Natural killer cell (primary cell): ENCODE measurements at regions not wholly inside any gene's neighbourhood (a gene's known extent, or its start where the extent isn't known, plus 50 kb on each side); places are given as distances from the start of the nearest gene placed in this dataset.

ENCODE experiments used
- ATAC-seq, 3 donors: fragments of 150-1000 bp in 2 of 3; fragments of 200-7000 bp in 1 of 3; cut with Tn5 transposase; 1 replicate in 1 of 3; 2 replicates in 2 of 3; pipeline ENCODE4 v1.10.0; 2021; ENCODE audit warnings: mild to moderate bottlenecking in 2 of 3, moderate library complexity in 2 of 3
- DNase-seq, 2 donors: peaks; one replicate each; pipeline versions ENCODE4 v3.0.0 to v3.0.0-alpha.2; 2013 to 2021; ENCODE audit warnings: mixed read lengths in 1 of 2
- H3K27ac ChIP-seq: one replicate; pipeline ENCODE4 v1.5.1; 2013; ENCODE audit warnings: mild to moderate bottlenecking, low read length
- H3K27me3 ChIP-seq: one replicate; pipeline ENCODE4 v1.6.1; 2013; ENCODE audit warnings: low read length; ENCODE audit not compliant: control insufficient read depth, insufficient read depth
- H3K36me3 ChIP-seq: one replicate; pipeline ENCODE4 v1.6.1; 2013; ENCODE audit warnings: low read length; ENCODE audit not compliant: control insufficient read depth, insufficient read depth
- H3K4me1 ChIP-seq: one replicate; pipeline ENCODE4 v1.6.1; 2013; ENCODE audit warnings: low read length; ENCODE audit not compliant: control insufficient read depth, insufficient read depth
- H3K4me3 ChIP-seq: one replicate; pipeline ENCODE4 v1.5.1; 2013; ENCODE audit warnings: low read length
- H3K9me3 ChIP-seq: one replicate; pipeline ENCODE4 v1.6.1; 2013; ENCODE audit warnings: low read length; ENCODE audit not compliant: control insufficient read depth, insufficient read depth
- H3K27ac Mint-ChIP-seq, 2 donors: one replicate each; pipeline ENCODE4 v1.8.0; 2022; ENCODE audit warnings: mild to moderate bottlenecking in 2 of 2, mixed read lengths in 2 of 2, moderate library complexity in 1 of 2
- H3K27me3 Mint-ChIP-seq, 2 donors: one replicate each; pipeline ENCODE4 v1.8.0; 2022; ENCODE audit warnings: low read depth in 2 of 2, mixed read lengths in 2 of 2
- H3K36me3 Mint-ChIP-seq: one replicate; pipeline ENCODE4 v1.8.0; 2022; ENCODE audit warnings: mixed read lengths
- H3K4me1 Mint-ChIP-seq, 2 donors: one replicate each; pipeline ENCODE4 v1.8.0; 2022; ENCODE audit warnings: mixed read lengths in 2 of 2
- H3K4me3 Mint-ChIP-seq: one replicate; pipeline ENCODE4 v1.8.0; 2022; ENCODE audit warnings: mild to moderate bottlenecking, moderate library complexity, mixed read lengths
- H3K9me3 Mint-ChIP-seq, 2 donors: one replicate each; pipeline ENCODE4 v1.8.0; 2022; ENCODE audit warnings: mixed read lengths in 2 of 2
- CTCF ChIP-seq: fragments of 200-600 bp; IDR thresholded peaks from one replicate; pipeline ENCODE4 v1.8.0; 2022; ENCODE audit warnings: antibody characterized with exemption
- WGBS: methylation state at CpG from one replicate; pipeline ENCODE4 v1.1.7; 2013; ENCODE audit warnings: missing lambda C conversion rate; ENCODE audit not compliant: insufficient coverage; 5-methylcytosine and 5-hydroxymethylcytosine counted together
- intact Hi-C: fragments of 100-400 bp; cut with micrococcal nuclease; formaldehyde crosslinking; loops from one replicate; pipeline ENCODE4 v1.14.2; 2022

GRCh38 chr2:128551435-128551834, 232.8 kb upstream of the HS6ST1 start:
- no peaks in the 10 kb centered on the region for H3K27me3 Mint-ChIP-seq
- no peaks in the 10 kb centered on the region for H3K4me1 ChIP-seq
- no peak overlapping the region for H3K4me3 Mint-ChIP-seq
- H3K36me3 Mint-ChIP-seq: no peaks in the 10 kb centered on the region
- H3K4me1 Mint-ChIP-seq: no peaks in the 10 kb centered on the region
- intact Hi-C loops: no loop called here
- 94% methylated on average over 7 of the region's 7 CpGs for WGBS
- H3K27ac ChIP-seq: no peak overlapping the region
- peaks cover 0 to 8% of the 10 kb centered on the region in 2 donors for H3K9me3 Mint-ChIP-seq
- no peak for TF ChIP-seq CTCF
- no peak overlapping the region for H3K4me3 ChIP-seq
- H3K9me3 ChIP-seq: no peaks in the 10 kb centered on the region
- H3K27me3 ChIP-seq: no peaks in the 10 kb centered on the region
- ATAC-seq: no peak
- H3K36me3 ChIP-seq: no peaks in the 10 kb centered on the region
- H3K27ac Mint-ChIP-seq: no peak overlapping the region
- DNase-seq: no peak

- no peaks in the 10 kb centered on the region for H3K9me3 Mint-ChIP-seq
- no peak overlapping the region for H3K27ac Mint-ChIP-seq
- ATAC-seq (no peak), DNase-seq (no peak)
- no peak overlapping the region for H3K4me3 Mint-ChIP-seq
- Histone ChIP-seq H3K36me3 (no peaks in the 10 kb centered on the region), H3K4me3 (no peak overlapping the region), H3K9me3 (no peaks in the 10 kb centered on the region), H3K27ac (no peak overlapping the region), H3K27me3 (no peaks in the 10 kb centered on the region), H3K4me1 (no peaks in the 10 kb centered on the region)
- no peaks in the 10 kb centered on the region for H3K27me3 Mint-ChIP-seq
- H3K4me1 Mint-ChIP-seq: no peaks in the 10 kb centered on the region
- TF ChIP-seq CTCF: no peak
- WGBS: 83% methylated on average over 8 of the region's 8 CpGs
- H3K36me3 Mint-ChIP-seq: no peaks in the 10 kb centered on the region
- intact Hi-C loops: no loop called here
Measured at GRCh38 chr2:128552141-128552805, 233.6 kb upstream of the HS6ST1 start.

- 82% methylated on average over 11 of the region's 11 CpGs for WGBS
- no peaks in the 10 kb centered on the region for H3K9me3 ChIP-seq
- Mint-ChIP-seq H3K27ac (no peak overlapping the region), H3K4me1 (no peaks in the 10 kb centered on the region), H3K9me3 (no peaks in the 10 kb centered on the region), H3K27me3 (no peaks in the 10 kb centered on the region), H3K4me3 (no peak overlapping the region), H3K36me3 (no peaks in the 10 kb centered on the region)
- H3K27ac ChIP-seq: no peak overlapping the region
- no peak for TF ChIP-seq CTCF
- intact Hi-C loops: no loop called here
- H3K27me3 ChIP-seq: no peaks in the 10 kb centered on the region
- DNase-seq (no peak), ATAC-seq (no peak)
- no peaks in the 10 kb centered on the region for H3K36me3 ChIP-seq
- H3K4me1 ChIP-seq: no peaks in the 10 kb centered on the region
- no peak overlapping the region for H3K4me3 ChIP-seq
Measured at GRCh38 chr2:128552806-128553551, 234.3 kb upstream of the HS6ST1 start.
